ENCODE measurements at regions not wholly inside any gene's neighbourhood (a gene's known extent, or its start where the extent isn't known, plus 50 kb on each side); places are given as distances from the start of the nearest gene placed in this dataset.

DNA sequence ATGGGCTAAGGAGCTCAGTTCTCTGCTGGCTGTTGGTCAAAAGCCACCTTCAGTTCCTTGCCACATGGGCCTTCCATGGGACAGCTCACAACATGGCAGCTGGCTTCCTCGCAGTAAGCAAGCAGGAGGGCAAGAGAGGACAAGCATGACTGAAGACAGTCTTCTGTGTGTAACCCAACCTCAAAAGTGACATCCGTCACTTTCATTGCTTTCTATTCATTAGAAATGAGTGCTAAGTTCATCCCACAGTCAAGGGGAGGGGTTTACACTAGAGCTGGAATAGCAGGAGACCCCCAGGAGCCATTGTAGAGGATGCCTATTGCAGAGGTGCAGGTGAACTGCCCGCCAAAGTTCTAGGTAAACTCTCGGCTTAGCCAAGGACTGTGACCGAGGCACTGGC, 163.3 kb downstream of the NUFIP1 start:
- Histone ChIP-seq H3K4me3 (replicated peaks in 1 of 3; ENCODE audit: insufficient read depth in 1 of 3, low read depth in 2 of 3, low read length in 3 of 3) (no peak overlapping the region), H3K4me1 (ENCODE audit: insufficient read depth, low read length) (no peaks in the 10 kb centered on the region), H3K9ac (ENCODE audit: insufficient read depth, low read depth, low read length) (no peak overlapping the region), H3K9me3 (ENCODE audit: low read length) (no peaks in the 10 kb centered on the region), H3K4me2 (ENCODE audit: low read depth, low read length) (no peak overlapping the region), H3K27ac (ENCODE audit: extremely low read length, insufficient read depth, low read length) (no peak overlapping the region), H2AFZ (ENCODE audit: low read length) (no peak overlapping the region), H3K36me3 (replicated peaks in 1 of 2; ENCODE audit: control insufficient read depth in 1 of 2, insufficient read depth in 2 of 2, low read length in 2 of 2) (no peaks in the 10 kb centered on the region), H3K79me2 (ENCODE audit: insufficient read depth, low read length) (no peaks in the 10 kb centered on the region), H3K27me3 (ENCODE audit: control insufficient read depth in 1 of 2, insufficient read depth in 2 of 2, low read length in 2 of 2) (0 out of 5 replicates have a peak, but pooled peaks cover 0 to 7% of the 10 kb centered on the region in 2 experiments), H4K20me1 (ENCODE audit: insufficient read depth, low read length) (no peaks in the 10 kb centered on the region)
- POLR2A ChIA-PET: no interaction called here
- in situ Hi-C loops (cut with HindIII; ENCODE audit: extremely low pct_ligation_motif_present, low pct_unique_long_range_greater_than_20kb): no loop called here
- no peak for TF ChIP-seq KMT2A (CRISPR knock-in tag; IDR thresholded peaks at IDR 0.05)
- no peak for TF ChIP-seq SRF (IDR thresholded peaks at IDR 0.05; ENCODE audit: low read depth, low read length)
- no peak for TF ChIP-seq NFATC3 (CRISPR knock-in tag; IDR thresholded peaks at IDR 0.05)
- TF ChIP-seq ZNF607 (CRISPR knock-in tag; IDR thresholded peaks at IDR 0.05; ENCODE audit: borderline replicate concordance): no peak
- TF ChIP-seq ZNF235 (CRISPR knock-in tag; IDR thresholded peaks at IDR 0.05; ENCODE audit: borderline replicate concordance): no peak
- TF ChIP-seq, protein P1, sequence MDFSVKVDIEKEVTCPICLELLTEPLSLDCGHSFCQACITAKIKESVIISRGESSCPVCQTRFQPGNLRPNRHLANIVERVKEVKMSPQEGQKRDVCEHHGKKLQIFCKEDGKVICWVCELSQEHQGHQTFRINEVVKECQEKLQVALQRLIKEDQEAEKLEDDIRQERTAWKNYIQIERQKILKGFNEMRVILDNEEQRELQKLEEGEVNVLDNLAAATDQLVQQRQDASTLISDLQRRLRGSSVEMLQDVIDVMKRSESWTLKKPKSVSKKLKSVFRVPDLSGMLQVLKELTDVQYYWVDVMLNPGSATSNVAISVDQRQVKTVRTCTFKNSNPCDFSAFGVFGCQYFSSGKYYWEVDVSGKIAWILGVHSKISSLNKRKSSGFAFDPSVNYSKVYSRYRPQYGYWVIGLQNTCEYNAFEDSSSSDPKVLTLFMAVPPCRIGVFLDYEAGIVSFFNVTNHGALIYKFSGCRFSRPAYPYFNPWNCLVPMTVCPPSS (IDR thresholded peaks at IDR 0.05): no peak
- no peak for TF ChIP-seq ZNF138 (CRISPR knock-in tag; IDR thresholded peaks at IDR 0.05; ENCODE audit: low read depth)
- no peak for TF ChIP-seq ZSCAN29 (CRISPR knock-in tag; conservative IDR thresholded peaks at IDR 0.05)
- no peak for TF ChIP-seq ZNF317 (CRISPR knock-in tag; IDR thresholded peaks at IDR 0.05)
- no peak for TF ChIP-seq ZMAT3 (CRISPR knock-in tag; conservative IDR thresholded peaks at IDR 0.05)
- TF ChIP-seq CENPX (CRISPR knock-in tag; IDR thresholded peaks at IDR 0.05): no peak
- TF ChIP-seq, protein P2, sequence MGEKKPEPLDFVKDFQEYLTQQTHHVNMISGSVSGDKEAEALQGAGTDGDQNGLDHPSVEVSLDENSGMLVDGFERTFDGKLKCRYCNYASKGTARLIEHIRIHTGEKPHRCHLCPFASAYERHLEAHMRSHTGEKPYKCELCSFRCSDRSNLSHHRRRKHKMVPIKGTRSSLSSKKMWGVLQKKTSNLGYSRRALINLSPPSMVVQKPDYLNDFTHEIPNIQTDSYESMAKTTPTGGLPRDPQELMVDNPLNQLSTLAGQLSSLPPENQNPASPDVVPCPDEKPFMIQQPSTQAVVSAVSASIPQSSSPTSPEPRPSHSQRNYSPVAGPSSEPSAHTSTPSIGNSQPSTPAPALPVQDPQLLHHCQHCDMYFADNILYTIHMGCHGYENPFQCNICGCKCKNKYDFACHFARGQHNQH (CRISPR knock-in tag; IDR thresholded peaks at IDR 0.05): no peak
- no peak for TF ChIP-seq U2AF2 (IDR thresholded peaks at IDR 0.05; ENCODE audit: low read depth, low read length)
- TF ChIP-seq, protein P3, sequence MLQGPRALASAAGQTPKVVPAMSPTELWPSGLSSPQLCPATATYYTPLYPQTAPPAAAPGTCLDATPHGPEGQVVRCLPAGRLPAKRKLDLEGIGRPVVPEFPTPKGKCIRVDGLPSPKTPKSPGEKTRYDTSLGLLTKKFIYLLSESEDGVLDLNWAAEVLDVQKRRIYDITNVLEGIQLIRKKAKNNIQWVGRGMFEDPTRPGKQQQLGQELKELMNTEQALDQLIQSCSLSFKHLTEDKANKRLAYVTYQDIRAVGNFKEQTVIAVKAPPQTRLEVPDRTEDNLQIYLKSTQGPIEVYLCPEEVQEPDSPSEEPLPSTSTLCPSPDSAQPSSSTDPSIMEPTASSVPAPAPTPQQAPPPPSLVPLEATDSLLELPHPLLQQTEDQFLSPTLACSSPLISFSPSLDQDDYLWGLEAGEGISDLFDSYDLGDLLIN (CRISPR knock-in tag; IDR thresholded peaks at IDR 0.05; ENCODE audit: borderline replicate concordance): no peak
- TF ChIP-seq BHLHE40 (IDR thresholded peaks at IDR 0.05; ENCODE audit: low read length): no peak
- no peak for TF ChIP-seq HOXA5 (CRISPR knock-in tag; IDR thresholded peaks at IDR 0.05)
- no peak for TF ChIP-seq ZEB1 (IDR thresholded peaks at IDR 0.05; ENCODE audit: insufficient replicate concordance, low read depth)
- TF ChIP-seq, protein P4, sequence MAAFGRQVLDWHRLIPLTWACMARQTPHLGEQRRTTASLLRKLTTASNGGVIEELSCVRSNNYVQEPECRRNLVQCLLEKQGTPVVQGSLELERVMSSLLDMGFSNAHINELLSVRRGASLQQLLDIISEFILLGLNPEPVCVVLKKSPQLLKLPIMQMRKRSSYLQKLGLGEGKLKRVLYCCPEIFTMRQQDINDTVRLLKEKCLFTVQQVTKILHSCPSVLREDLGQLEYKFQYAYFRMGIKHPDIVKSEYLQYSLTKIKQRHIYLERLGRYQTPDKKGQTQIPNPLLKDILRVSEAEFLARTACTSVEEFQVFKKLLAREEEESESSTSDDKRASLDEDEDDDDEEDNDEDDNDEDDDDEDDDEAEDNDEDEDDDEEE (CRISPR knock-in tag; IDR thresholded peaks at IDR 0.05): no peak
- no peak for TF ChIP-seq KDM5B (CRISPR knock-in tag; IDR thresholded peaks at IDR 0.05; ENCODE audit: borderline replicate concordance)
- TF ChIP-seq TOPORS (CRISPR knock-in tag; IDR thresholded peaks at IDR 0.05): no peak
- CTCF ChIA-PET (ENCODE audit: low intra/inter-chr PET ratio, low total read pairs): no interaction called here
- BruUV-seq (replicated peaks): no TSS peak
- FAIRE-seq (no peak), DNase-seq (ENCODE audit: low spot score) (no peak), ATAC-seq (no peak)
- WGBS (ENCODE audit: low lambda C conversion rate): 17% methylated on average over 3 of the region's 5 CpGs
- intact Hi-C loops (cut with micrococcal nuclease; ENCODE audit: unreplicated experiment): loop anchor here (5.0 kb wide), 1 partner anchor 471 kb away; no protein-coding TSS in a partner anchor
